ENCODE measurements at regions not wholly inside any gene's neighbourhood (a gene's known extent, or its start where the extent isn't known, plus 50 kb on each side); places are given as distances from the start of the nearest gene placed in this dataset.

DNA sequence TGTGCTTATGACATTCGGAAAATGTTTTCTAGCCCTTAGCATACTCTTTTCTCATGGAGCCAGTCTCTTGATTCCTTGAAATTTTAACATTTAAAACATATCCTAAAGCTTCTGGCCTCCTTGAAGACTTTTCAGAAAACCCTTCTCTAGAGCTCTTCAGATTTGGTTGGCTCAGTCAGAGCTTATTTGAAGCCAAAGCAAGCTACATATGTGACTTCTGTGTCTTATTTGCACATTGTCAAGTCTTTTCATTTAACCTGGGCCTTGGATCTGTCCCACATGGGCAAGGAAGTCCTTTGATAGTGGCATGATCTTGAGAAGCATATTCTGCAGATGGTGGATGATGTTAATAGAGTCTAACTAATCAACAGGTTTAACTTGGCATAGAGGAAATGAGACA lies 116.5 kb downstream of the LACC1 start:
- TF ChIP-seq, protein P1, sequence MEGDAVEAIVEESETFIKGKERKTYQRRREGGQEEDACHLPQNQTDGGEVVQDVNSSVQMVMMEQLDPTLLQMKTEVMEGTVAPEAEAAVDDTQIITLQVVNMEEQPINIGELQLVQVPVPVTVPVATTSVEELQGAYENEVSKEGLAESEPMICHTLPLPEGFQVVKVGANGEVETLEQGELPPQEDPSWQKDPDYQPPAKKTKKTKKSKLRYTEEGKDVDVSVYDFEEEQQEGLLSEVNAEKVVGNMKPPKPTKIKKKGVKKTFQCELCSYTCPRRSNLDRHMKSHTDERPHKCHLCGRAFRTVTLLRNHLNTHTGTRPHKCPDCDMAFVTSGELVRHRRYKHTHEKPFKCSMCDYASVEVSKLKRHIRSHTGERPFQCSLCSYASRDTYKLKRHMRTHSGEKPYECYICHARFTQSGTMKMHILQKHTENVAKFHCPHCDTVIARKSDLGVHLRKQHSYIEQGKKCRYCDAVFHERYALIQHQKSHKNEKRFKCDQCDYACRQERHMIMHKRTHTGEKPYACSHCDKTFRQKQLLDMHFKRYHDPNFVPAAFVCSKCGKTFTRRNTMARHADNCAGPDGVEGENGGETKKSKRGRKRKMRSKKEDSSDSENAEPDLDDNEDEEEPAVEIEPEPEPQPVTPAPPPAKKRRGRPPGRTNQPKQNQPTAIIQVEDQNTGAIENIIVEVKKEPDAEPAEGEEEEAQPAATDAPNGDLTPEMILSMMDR (IDR thresholded peaks at IDR 0.05 in 4 of 5, conservative IDR thresholded peaks at IDR 0.05 in 1 of 5), result no peak
- no peak for TF ChIP-seq POLR2A (IDR thresholded peaks at IDR 0.05)
